Prostate gland (tissue), 2 donors: ENCODE measurements at regions not wholly inside any gene's neighbourhood (a gene's known extent, or its start where the extent isn't known, plus 50 kb on each side); places are given as distances from the start of the nearest gene placed in this dataset.

Experiments
- CTCF ChIP-seq, 4 experiments: fragments of 200-600 bp in 2 of 4; fragments of 450-650 bp in 2 of 4; sonication (generic) in 2 of 4; IDR thresholded peaks; 1 replicate in 3 of 4; 2 replicates in 1 of 4; pipeline ENCODE4 v1.5.1; 2016 to 2019; ENCODE audit warnings: antibody characterized with exemption in 4 of 4, mild to moderate bottlenecking in 2 of 4, moderate library complexity in 2 of 4
- POLR2A ChIP-seq: fragments of 450-650 bp; IDR thresholded peaks from one replicate; pipeline ENCODE4 v1.6.1; 2016; ENCODE audit warnings: antibody characterized with exemption, mild to moderate bottlenecking
- POLR2AphosphoS5 ChIP-seq: sonication (generic); formaldehyde crosslinking; IDR thresholded peaks from one replicate; pipeline ENCODE4 v1.6.1; 2017; ENCODE audit warnings: antibody characterized with exemption

- TF ChIP-seq POLR2A (no peak), CTCF (IDR thresholded peaks at IDR 0.05) (no peak), POLR2AphosphoS5 (no peak)
These were observed 520.5 kb upstream of the ZEB2 start for GRCh38 chr2:145040433-145040832.
